NCI-H2029 (cell line): ENCODE measurements at regions not wholly inside any gene's neighbourhood (a gene's known extent, or its start where the extent isn't known, plus 50 kb on each side); places are given as distances from the start of the nearest gene placed in this dataset.
"Not testable (repeated sequence)": the region's sequence is repeated elsewhere in the genome, so short reads cannot be mapped to it uniquely, and the experiment has no call there.

Source experiments
- DNase-seq: peaks from one replicate; lab custom pipeline; 2025; lab: John Stamatoyannopoulos, UW

DNA sequence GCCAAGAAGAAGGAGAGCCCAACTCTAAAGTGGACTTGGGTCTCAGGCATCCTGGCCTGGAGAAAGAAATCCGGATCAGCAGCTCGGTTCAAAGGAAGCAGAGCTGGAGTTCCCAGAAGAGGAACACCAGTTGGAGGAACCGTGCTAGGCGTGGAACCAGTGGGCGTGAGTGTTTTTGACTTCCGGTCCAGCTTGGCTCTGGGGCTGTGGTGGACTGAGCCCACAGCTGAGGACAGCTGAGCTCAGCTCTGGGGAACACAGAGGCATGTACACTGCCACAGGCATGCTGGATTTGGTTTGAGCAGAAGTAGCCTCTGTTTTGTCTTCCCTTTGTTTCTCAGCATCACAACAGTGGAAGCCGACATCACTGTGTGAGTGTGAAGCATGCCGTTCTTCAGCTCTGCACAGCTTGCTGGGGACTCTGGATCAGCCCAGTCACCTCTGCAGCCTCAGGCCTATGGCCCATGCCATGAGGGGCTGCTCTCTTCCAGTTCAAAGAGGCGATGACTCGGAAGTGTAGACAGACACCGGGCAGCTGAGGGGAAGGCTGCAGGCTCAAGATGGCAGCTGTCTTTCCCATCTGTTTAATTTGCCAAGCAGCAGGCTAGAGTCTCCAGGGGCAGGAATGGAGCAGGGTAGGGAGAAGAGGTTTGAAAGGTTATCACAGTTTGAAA, 185.8 kb upstream of the UBE3A start:
- DNase-seq: no peak

DNA sequence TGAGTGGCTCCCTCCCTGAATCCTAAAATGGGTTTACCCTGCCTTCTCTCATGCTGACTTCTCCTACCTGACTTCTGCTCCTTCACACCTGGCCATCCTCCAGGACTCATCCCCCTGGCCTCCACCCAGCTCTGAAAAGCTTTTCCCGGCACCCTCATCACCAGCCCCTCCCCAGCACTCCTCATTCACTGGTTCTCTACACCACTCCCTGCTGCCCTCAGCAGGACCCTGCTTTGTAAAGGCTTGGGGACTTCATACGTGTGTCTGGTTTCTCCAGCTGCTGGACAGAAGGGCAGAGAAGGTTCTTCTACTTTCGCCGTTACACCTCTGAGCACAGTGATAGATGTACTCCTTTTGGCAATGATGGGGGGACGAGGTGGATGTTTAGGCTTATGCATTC, 184.9 kb upstream of the UBE3A start:
- DNase-seq: no peak

DNA sequence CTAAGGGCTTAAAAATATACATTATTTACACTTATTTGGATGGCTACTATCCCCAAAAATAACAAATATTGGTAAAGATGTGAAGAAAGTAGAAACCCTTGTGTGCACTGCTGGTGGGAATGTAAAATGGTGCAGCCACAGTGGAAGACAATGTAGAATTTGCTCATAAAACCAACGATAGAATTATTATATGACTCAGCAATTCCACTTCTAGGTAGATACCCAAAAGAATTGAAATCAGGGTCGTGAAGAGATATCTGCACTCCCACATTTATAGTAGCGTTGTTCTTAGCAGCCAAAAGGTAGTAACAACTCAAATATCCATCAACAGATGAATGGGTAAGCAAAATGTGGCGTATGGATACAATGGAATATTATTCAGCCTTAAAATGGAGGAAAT, 181.6 kb upstream of the UBE3A start:
- no peak for DNase-seq

DNA sequence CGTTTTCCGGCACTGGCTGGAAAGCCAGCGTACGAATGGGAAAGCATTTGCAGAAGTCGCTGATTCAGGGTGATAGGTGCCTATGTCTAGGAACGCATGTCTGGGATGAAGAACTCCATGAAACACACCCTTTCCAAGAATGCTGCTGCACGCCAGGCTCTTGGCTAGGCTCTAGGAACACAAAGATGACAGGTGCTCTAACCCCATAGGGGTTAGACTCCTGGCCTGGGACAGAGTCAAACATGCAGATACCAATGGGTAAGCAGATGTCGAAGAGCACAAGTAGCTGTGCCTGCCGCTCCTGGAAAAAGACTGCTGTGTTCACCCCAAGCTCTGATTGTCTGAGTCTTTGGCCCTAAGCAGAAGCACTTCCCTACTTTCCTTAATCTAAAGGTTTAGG, 180.9 kb upstream of the UBE3A start:
- DNase-seq: no peak

DNA sequence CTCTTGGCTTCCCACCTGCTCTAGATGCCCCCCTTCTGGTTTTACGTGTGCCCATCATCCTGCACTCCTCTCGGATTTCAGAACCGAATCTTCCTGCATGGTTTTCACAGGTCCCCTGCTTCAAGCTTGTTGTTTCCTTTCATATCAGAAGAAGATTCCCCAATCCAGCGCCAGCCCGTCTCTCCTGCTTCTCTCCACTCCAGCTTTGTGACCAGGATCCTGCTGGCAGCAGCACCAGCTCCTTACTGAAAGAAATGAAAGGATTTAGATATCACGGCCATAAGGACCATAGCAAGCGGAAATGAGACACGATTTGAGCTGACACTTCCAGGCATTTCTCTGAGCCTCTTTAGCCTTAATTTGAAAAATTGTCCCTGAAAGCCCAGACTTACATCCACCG, 180.3 kb upstream of the UBE3A start:
- no peak for DNase-seq

DNA sequence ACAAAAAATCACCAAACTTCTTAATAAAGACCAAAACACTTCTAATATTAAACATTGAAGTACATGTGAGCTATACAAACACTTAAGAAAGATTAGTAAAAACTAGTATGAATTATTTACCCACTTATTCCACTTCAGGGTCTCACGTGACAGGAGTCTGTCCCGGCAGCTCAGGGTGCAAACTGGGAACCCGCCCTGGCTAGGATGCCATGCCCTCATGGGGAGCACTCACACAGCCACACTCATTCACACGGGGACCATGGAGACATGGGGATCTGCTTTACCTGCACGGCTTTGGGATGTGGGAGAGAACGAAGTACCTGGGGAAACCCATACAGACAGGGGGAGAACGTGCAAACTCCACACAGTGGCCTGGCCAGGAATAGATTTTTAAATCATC, 179.3 kb upstream of the UBE3A start:
- no peak for DNase-seq

DNA sequence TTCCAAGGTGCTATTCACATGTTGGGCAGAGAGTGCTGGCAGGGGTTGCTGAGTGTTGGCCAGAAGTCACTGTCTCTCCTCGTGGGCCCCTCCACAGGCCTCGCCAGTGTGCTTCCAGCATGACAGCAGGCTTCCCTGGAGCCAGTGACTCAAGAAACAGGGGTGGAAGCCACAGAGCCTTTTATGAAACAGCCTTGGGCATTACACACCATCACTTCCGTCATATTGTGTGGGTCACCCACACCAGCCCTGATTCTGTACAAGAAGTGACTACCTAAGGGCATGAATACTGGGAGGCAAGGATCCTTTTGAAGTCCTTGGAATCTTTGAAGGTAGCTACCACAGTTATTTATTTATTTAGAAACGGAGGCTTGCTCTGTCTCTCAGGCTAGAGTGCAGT, 177.6 kb upstream of the UBE3A start:
- DNase-seq: no peak

DNA sequence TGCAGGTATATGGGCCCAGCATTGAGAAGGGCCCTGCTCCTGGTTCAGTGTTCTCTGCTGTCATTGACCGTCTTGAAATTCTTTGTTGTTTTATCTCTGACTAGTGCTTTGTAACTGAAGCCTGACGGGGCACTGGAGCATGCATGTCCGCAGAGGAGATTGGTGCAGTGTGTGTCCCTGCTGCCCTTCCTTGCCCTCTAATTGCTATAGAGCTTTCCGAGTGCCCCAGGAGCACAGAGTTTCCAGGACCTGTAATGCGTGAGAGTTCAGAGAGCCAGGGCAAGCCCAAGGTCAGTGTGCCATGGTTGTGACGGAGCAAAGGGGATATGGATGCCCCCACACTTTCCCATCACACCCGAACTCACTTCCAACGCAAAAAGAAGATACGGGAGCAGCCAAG, 174.3 kb upstream of the UBE3A start:
- DNase-seq: no peak

DNA sequence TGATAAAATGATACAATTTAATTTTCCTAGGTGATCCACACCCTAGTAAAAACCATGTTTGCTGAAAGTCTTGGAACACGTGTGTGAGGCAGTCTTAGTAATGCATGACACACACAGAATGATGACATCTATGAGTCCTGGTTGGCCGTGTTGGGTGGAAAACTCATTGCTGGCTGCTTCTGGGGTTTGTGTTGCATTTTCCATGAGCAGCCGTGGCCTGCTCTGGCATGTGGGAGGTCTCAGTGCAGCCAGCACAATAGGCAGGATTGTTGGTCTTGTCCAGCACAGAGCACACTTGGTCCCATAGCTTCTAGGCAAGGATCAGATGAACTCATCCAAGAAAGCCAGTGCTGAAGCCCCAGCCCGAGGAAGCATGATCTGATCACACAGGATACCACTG, 172.8 kb upstream of the UBE3A start:
- no peak for DNase-seq

DNA sequence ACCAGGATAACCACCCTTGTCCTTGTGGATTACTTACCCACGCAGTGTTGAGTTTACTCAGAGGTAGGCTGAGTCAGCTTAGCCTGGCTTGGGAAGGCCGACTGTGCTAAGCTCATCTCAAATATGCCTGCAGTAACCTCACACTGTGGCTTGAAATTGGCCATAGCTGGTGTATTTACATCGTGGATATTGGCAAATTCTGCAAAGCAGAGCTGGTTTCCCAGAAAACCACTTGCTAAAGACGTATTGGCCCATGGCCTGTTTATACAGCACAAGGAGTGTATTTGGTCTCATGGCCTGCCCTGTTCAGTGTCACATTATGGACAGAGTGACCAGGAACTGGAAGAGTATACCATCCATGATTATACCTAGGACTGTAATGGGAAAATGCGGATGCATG, 170.5 kb upstream of the UBE3A start:
- DNase-seq: no peak

DNA sequence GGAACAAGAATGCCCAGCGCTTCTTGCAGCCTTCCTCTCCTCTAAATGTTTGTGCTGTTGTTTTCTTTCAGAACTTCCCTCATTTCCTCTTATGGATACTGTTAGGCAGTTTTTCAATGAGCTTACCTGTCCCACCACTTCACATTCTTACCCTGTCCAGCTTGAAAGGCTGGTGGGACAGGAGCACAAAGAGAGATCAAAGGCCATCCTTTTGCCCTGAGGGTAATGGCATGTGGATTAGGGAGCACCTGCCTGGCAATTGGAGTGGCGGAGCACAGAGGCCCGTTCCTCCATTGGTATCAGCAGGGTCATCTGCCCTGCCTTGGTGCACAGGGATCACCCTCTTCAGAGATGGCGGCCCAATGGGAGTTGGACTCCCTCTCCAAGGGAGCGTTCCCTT, 170.1 kb upstream of the UBE3A start:
- no peak for DNase-seq

DNA sequence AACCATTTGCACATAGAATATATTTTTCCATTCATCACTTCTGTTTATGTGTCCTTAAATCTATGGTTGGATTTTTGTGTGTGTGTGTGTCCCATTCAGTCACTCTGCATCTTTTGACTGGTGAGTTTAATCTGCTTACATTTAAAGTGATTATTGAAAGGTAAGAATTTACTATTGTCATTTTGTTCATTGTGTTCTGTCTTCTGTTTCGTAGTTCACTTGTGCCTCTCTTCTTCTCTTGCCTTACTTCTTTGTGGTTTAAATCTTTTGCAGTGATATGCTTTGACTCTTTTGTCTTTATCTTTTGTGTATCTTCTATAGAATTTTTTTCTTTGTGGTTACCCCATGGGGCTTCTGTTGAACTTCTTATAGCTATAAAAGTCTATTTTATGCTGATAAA, 166.3 kb upstream of the UBE3A start:
- DNase-seq: no peak

DNA sequence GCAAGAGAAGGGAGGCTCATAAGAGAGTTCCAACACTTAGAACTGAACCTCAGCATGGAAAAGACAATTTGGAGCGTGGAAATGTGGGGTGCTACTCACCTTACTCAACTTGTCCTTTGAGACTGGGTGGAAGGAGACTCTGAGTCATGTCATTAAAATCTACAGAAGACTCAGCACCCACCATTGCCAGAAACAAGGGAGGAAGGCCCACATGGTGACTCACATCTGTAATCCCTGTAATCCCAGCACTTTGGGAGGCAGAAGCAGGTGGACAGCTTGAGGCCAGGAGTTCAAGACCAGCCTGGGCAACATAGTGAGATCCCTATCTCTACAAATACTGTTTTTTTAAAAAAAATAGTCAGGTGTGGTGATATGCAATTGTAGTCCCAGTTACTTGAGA, 161.9 kb upstream of the UBE3A start:
- no peak for DNase-seq

DNA sequence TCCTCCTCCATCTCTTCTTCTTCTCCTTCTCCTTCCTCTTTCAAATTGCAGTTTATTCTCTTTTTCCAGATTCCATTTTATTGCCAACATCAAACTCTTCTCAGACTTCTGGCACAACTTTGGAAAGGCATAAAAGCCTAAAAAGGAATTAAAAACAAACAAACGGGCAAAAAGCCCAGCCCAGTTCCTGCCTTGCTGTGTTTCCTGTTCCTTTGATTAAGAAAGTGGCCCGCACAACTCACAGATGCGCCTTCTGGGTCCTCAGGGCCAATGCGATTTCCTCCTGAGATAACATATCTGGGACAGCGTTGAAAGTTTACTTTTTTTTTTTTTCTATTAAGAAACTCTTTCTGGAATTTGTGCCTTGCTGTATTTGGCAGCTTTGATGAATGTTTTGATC, 158.7 kb upstream of the UBE3A start:
- DNase-seq: no peak

DNA sequence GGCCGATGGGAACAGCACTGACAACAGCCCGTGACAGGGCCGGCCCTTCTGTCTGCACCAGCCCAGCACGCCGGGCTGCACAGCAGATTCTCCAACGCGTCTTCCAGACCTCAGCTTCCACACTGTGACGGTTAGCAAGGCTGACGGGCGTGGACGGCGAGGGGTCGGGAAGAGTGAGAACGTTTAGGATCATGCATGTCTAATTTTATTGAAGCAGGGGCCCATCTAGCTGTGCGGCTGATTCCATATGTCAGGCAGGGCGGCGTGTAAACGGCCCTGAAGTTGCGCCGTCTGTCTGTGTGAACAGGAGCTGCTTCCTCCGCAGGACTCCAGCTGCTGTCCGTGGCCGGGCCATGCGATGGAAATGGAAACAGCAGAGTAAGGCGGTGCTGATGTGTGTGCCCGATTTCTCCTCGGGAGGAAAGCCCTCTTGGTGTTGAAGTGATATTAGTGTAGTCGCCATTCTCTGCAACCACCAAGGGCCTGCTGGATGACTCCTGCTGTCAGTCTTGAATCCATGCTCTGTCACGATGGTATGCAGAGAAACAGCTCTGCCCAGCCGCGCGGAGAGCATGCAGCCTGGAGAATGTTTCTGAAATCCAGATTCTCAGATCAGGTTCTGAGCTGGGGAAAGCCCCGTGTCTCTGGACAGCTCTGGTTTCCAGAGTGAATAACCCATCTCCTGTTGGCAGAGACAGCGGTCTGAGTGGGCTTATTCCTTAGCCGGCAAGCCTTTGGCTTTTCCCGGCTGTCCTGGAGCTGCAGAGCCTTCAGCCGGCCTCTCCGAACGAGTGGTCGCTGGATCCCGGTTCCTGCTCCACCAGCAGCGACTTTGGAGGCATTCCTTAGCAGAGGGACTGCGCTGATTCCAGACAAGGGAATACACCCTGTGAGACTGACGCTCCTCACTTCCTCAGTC, 158.1 kb upstream of the UBE3A start:
- no peak for DNase-seq

DNA sequence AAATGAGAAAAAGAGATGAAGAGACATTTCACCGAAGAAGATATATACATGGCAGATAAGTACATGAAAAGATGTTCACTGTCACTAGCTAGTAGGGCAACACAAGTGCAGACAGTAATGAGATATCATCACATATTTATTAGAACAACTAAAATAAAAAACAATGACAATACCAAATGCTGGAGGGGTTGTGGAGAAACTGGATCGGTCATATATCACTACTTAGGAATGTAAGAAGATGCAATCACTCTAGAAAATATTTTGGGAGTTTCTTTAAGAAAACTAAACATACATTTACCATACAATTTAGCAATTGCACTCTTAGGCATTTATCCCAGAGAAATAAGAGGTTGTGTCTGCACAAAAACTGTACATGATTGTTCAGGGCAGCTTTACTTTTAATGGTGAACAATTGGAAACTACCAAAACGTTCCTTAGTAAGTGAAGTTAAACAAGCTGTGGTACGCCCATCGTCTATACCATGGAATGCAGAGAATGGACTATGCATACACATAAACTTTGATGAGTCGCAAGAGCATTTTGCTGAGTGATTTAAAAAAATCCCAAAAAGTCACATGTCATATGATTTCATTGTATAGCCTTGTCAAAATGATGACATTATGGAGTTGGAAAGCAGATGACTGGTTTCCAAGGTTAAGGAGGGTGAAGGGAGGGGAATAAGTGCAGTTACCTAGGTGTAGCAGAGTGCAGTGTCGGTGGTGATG, 149.0 kb upstream of the UBE3A start:
- DNase-seq: no peak

DNA sequence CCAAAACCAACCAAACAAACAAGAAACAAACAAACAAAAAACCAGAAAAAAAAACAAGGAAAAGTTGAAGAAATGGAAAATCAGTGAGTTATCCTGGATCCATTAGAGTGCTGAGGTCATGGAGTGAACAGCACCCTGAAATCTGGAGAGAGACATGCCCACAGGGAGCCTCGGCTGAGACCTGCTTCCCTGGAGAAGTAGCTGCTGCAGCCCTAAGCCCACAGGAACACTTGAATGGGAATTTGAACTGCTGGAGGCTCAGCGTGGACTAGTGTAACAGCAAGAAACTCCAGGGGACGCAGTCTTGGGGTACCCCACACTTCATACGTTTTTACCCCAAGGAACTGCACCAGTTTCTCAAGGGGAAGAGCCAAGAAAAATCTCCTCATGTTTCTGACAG, 144.1 kb upstream of the UBE3A start:
- no peak for DNase-seq

DNA sequence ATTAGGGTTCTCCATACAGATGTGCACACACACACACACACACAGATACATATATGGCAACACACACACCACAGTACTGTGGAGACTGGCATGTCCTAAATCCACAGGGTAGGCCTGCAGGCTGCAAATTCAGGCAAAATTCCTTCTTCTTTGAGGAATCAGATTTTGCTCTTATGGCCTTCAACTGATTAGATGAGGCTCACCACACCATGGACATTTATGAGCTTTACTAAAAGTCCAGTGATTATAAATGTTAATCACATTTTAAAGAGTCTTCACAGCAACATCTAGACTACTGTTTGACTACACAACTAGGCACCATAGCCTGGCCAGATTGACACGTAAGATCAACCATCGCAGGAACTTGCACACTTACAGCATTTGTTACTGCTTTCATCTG, 140.3 kb upstream of the UBE3A start:
- DNase-seq: no peak

DNA sequence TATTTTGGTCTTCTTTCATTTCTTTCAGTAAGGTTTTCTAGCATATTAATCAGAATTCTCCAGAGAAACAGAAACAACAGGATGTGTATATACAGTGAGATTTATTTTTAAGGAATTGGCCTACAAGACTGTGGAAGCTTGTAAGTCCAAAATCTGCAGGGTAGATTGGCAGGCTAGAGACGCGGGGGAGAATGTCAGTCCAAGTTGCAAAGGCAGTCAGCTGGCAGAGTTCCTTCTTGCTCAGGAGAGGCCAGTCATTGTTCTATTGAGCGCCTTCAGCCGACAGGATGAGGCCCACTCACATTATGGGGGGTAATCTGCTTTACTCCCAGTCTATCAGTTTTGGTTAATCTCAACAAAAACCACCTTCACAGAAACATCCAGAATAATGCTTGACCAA, 133.4 kb upstream of the UBE3A start:
- no peak for DNase-seq

DNA sequence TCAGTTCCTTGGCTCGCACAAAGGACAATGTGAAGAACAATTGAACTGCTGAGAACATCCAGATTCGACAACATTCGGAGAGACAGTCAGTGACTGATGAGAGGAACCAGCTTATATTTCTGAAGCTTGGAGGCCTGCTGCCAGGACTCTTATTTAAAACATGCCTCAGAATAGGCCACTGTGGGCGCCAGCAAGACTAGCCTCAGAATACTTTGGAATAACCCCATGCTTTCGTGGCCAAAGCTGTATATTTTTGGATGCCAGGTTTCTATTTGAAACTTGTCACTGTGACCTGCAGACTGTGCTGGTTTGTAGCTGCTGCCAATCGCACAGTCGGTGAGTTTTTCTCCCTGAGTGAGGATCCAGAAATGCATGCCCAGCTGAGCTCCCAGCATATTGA, 129.9 kb upstream of the UBE3A start:
- DNase-seq: no peak

DNA sequence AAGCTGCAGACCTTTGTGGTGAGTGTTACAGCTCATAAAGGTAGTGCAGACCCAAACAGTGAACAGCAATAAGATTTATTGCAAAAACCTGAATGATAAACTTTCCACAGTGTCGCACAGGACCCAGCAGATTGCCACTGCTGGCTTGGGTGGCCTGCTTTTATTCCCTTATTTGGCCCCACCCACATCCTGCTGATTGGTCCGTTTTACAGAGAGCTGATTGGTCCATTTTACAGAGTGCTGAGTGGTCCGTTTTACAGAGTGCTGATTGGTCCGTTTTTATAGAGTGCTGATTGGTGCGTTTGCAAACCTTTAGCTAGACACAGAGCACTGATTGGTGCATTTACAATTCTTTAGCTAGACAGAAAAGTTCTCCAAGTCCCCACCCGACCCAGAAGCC, 127.7 kb upstream of the UBE3A start:
- not testable (repeated sequence) for DNase-seq

DNA sequence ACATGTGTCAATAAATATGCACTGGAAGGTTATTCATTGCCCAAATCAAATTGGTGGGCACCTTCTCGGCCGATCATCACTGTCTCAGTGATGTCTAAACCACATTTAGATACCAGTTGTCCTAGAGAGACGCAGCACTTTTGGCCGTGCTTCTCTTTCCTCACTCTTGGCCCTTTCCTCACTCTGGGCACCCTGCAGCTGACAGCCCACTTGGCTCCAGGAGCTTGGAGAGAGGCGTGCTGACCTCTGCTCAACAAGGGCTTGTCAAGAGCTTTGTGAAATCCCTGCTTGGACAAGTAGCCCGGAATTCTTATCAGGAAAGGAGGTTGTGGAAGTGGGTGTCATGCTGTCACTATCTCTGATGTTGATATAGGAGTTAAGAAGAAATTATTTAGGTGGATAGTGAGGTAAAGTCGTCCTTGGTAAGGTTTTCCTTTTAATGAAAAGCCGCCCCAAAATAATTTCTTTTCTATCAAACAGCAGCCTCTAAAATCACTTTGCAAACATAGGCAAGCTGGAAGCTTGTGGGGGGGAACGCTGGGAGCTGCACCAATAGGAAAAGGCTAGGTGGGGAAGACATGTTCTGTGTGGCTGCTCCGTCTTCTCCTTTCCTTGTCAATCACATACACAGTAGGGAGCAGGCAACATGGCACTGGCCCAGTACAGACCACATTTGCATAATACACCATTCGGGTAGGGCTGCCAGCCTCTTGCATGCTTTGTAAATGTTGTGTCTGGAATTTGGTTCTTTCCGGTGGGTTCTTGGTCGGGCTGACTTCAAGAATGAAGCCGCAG, 126.8 kb upstream of the UBE3A start:
- no peak for DNase-seq
